Right atrium auricular region (tissue), 2 donors: ENCODE measurements at regions not wholly inside any gene's neighbourhood (a gene's known extent, or its start where the extent isn't known, plus 50 kb on each side); places are given as distances from the start of the nearest gene placed in this dataset.
"Not testable (repeated sequence)": the region's sequence is repeated elsewhere in the genome, so short reads cannot be mapped to it uniquely, and the experiment has no call there.

Experiments
- DNase-seq: peaks from one replicate; pipeline ENCODE4 v3.0.0-alpha.2; 2019; ENCODE audit warnings: low spot score
- H3K27ac ChIP-seq, 2 donors: fragments of 200-600 bp; sonication (generic); 1 replicate in 1 of 2; 2 replicates in 1 of 2; pipeline ENCODE4 v1.5.1; 2016 to 2019
- H3K27me3 ChIP-seq, 2 donors: fragments of 200-600 bp; sonication (generic); one replicate each; pipeline versions ENCODE4 v1.5.1 to v1.6.0; 2017 to 2019
- H3K36me3 ChIP-seq: fragments of 200-600 bp; sonication (generic); one replicate; pipeline ENCODE4 v1.5.1; 2016
- H3K4me1 ChIP-seq, 2 donors: fragments of 200-600 bp; sonication (generic); one replicate each; pipeline versions ENCODE4 v1.5.1 to v1.6.0; 2017 to 2019
- H3K4me3 ChIP-seq, 2 donors: fragments of 200-600 bp; sonication (generic); 1 replicate in 1 of 2; 2 replicates in 1 of 2; pipeline ENCODE4 v1.5.1; 2017 to 2019; ENCODE audit warnings: mild to moderate bottlenecking in 1 of 2, moderate library complexity in 1 of 2
- H3K9me3 ChIP-seq, 2 donors: fragments of 200-600 bp; sonication (generic); one replicate each; pipeline ENCODE4 v1.5.1; 2019
- TF ChIP-seq, protein P1 (sequence below), 2 donors: fragments of 200-600 bp; sonication (generic); IDR thresholded peaks; one replicate each; pipeline ENCODE4 v1.5.1; 2019; ENCODE audit warnings: antibody characterized with exemption in 2 of 2

GRCh38 chr16:10261077-10261476 is 78.8 kb upstream of the GRIN2A start:
- Histone ChIP-seq H3K4me3 (no peak overlapping the region), H3K36me3 (no peaks in the 10 kb centered on the region), H3K27ac (no peak overlapping the region), H3K27me3 (no peaks in the 10 kb centered on the region), H3K9me3 (no peaks in the 10 kb centered on the region), H3K4me1 (peaks cover 0 to 7% of the 10 kb centered on the region in 2 donors)
- DNase-seq, result no peak
- TF ChIP-seq, protein P1, sequence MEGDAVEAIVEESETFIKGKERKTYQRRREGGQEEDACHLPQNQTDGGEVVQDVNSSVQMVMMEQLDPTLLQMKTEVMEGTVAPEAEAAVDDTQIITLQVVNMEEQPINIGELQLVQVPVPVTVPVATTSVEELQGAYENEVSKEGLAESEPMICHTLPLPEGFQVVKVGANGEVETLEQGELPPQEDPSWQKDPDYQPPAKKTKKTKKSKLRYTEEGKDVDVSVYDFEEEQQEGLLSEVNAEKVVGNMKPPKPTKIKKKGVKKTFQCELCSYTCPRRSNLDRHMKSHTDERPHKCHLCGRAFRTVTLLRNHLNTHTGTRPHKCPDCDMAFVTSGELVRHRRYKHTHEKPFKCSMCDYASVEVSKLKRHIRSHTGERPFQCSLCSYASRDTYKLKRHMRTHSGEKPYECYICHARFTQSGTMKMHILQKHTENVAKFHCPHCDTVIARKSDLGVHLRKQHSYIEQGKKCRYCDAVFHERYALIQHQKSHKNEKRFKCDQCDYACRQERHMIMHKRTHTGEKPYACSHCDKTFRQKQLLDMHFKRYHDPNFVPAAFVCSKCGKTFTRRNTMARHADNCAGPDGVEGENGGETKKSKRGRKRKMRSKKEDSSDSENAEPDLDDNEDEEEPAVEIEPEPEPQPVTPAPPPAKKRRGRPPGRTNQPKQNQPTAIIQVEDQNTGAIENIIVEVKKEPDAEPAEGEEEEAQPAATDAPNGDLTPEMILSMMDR (IDR thresholded peaks at IDR 0.05), result no peak

GRCh38 chr16:10261526-10261925 is 79.3 kb upstream of the GRIN2A start:
- not testable (repeated sequence) for H3K36me3 ChIP-seq, H3K27ac ChIP-seq, H3K4me1 ChIP-seq, H3K27me3 ChIP-seq, H3K4me3 ChIP-seq, H3K9me3 ChIP-seq, DNase-seq

DNA sequence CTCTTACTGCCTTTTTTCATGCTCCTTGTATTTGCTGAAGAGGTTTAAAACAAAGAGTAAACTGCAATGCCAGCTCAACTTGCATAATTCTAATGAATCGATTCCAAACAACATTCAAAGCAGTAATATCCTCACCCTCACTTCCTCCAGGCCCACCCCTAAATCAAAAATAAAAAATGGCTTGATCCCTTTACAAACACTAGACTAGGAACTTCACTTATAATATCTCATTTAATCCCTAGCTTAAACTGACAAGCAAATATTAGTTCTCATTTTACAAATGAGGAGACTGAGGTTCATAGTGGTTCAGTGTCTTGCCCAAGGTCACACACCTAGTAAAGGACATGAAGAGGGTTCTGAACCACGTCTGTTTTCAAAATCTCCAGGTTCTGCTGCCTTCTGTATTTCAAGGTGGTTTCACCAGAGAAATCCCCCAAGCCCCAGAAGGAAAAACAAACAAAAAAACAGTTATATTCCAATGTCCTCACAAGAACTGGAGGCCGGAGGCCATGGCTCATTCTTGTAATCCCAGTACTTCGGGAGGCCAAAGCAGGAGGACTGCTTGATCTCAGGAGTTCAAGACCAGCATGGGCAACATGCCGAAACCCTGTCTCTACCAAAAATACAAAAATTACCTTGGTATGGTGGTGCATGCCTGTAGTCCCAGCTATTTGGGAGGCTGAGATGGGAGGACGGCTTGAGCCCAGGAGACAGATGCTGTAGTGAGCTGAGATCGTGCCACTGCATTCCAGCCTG is 80.3 kb upstream of the GRIN2A start:
- TF ChIP-seq, protein P1 (IDR thresholded peaks at IDR 0.05), result no peak
- no peak for DNase-seq

DNA sequence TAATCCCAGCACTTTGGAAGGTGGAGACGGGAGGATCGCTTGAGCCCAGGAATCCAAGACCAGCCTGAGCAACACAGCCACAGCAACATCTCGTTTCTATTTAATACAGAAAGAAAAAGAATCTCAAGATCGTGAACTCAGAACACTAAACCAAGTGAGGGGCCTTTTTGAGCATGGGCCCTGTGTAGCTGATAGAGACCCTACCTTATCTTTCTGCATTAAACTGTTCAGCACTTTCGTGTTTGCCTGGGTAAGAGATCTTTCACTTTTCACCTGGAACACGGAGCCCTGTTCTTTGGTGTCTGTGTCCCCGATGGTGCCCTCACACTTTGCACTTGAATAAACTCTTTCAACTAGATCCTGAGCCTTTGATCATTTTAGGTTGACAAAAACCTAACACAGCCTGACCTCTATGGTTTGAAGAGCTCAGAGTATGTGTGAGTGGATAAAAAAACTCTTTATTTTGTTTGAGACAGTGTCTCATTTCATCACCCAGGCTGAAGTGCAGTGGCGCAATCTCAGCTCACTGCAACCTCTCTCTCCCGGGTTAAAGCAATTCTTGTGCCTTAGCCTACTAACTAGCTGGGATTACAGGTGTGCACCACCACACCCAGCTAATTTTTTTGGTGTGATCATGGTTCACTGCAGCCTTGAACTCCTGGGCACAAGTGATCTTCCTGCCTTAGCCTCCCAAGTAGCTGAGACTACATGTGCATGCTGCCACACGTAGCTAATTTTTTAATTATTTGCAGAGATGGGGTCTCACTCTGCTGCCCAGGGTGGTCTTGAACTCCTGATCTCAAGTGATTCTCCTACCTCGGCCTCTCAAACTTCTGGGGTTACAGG is 83.8 kb upstream of the GRIN2A start:
- no peak overlapping the region for H3K27ac ChIP-seq
- TF ChIP-seq, protein P1 (IDR thresholded peaks at IDR 0.05), result no peak
- no peaks in the 10 kb centered on the region for H3K36me3 ChIP-seq
- H3K4me3 ChIP-seq, result no peak overlapping the region
- no peaks in the 10 kb centered on the region for H3K9me3 ChIP-seq
- no peaks in the 10 kb centered on the region for H3K27me3 ChIP-seq
- H3K4me1 ChIP-seq, result no peaks in the 10 kb centered on the region
- no peak for DNase-seq

More for the DNA sequence above, 80.3 kb upstream of the GRIN2A start:
- H3K4me1 ChIP-seq, result no peaks in the 10 kb centered on the region
- no peak overlapping the region for H3K27ac ChIP-seq
- H3K27me3 ChIP-seq, result no peaks in the 10 kb centered on the region
- no peaks in the 10 kb centered on the region for H3K9me3 ChIP-seq
- no peaks in the 10 kb centered on the region for H3K36me3 ChIP-seq
- no peak overlapping the region for H3K4me3 ChIP-seq

DNA sequence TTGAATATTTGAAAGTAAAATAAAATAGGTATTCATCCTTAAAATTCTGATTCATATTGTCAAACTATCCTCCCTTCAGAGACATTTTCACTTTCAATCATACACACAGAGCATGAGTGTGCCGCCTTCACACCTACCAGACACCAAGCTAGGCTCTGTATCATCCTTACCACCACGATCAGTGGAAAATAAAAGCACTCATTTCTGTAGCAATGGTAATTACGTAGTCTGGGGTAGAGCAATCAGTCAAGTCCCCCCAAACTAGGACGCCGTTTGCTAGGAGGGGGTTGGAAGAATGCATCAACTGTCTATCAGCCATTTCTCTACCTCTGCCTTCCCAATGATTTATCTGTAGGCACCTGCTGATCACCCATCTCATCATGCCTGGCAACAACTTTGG is 84.6 kb upstream of the GRIN2A start:
- Histone ChIP-seq H3K27me3 (no peaks in the 10 kb centered on the region), H3K9me3 (no peaks in the 10 kb centered on the region), H3K36me3 (no peaks in the 10 kb centered on the region), H3K4me1 (no peaks in the 10 kb centered on the region), H3K4me3 (no peak overlapping the region), H3K27ac (no peak overlapping the region)
- no peak for DNase-seq
- TF ChIP-seq, protein P1 (IDR thresholded peaks at IDR 0.05), result no peak

GRCh38 chr16:10269632-10270031 is 87.4 kb upstream of the GRIN2A start:
- H3K9me3 ChIP-seq, result no peaks in the 10 kb centered on the region
- no peak overlapping the region for H3K4me3 ChIP-seq
- TF ChIP-seq, protein P1 (IDR thresholded peaks at IDR 0.05), result no peak
- no peak for DNase-seq
- H3K4me1 ChIP-seq, result no peaks in the 10 kb centered on the region
- no peaks in the 10 kb centered on the region for H3K27me3 ChIP-seq
- H3K36me3 ChIP-seq, result no peaks in the 10 kb centered on the region
- H3K27ac ChIP-seq, result no peak overlapping the region

GRCh38 chr16:10272250-10272854 is 90.1 kb upstream of the GRIN2A start:
- H3K4me3 ChIP-seq, H3K4me1 ChIP-seq, H3K27ac ChIP-seq, H3K36me3 ChIP-seq, H3K27me3 ChIP-seq, DNase-seq, H3K9me3 ChIP-seq: not testable (repeated sequence)

DNA sequence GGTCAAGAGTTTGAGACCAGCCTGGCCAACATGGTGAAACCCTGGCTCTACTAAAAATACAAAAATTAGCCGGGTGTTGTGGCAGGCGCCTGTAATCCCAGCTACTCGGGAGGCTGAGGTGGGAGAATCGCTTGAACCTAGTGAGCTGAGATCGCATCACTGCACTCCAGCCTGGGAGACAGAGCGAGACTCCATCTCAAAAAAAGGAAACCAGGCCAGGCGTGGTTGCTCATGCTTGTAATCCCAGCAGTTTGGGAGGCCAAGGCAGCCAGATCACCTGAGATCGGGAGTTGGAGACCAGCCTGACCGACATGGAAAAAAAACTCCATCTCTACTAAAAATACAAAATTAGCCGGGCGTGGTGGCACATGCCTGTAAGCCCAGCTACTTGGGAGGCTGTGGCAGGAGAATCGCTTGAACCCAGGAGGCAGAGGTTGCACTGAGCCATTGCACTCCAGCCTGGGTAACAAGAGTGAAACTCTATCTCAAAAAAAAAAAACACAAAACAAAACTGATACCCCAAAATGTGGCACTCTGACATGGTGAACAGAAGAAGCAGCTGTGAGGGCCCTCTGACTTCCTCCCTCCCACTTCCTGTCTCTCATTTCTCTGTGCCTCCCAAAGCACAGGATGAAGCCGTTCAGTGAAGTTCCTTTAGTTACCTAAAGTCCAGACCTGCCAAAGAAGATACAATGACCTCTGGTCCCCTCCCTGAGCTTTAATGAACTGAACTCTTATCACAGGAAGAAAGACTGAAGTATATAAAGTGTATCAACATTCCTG is 93.2 kb upstream of the GRIN2A start:
- not testable (repeated sequence) for H3K36me3 ChIP-seq, H3K9me3 ChIP-seq, H3K4me1 ChIP-seq, H3K27me3 ChIP-seq, H3K27ac ChIP-seq, H3K4me3 ChIP-seq, DNase-seq
